GM18867 (cell line): ENCODE measurements at regions not wholly inside any gene's neighbourhood (a gene's known extent, or its start where the extent isn't known, plus 50 kb on each side); places are given as distances from the start of the nearest gene placed in this dataset.

Experiments
- ATAC-seq: cut with Tn5 transposase; IDR thresholded peaks from one replicate; pipeline ENCODE4 v1.9.1; 2021; ENCODE audit warnings: mild to moderate bottlenecking, moderate library complexity; ENCODE audit not compliant: unreplicated experiment

- ATAC-seq, result no peak
These were observed 427.2 kb upstream of the PDE3A start for GRCh38 chr12:19941096-19941495.

GRCh38 chr12:19945559-19946435 lies 422.5 kb upstream of the PDE3A start:
- no peak for ATAC-seq

- no peak for ATAC-seq
These were observed 421.8 kb upstream of the PDE3A start for GRCh38 chr12:19946550-19946949.

GRCh38 chr12:19947344-19947743 lies 421.0 kb upstream of the PDE3A start:
- ATAC-seq, result no peak

- ATAC-seq, result no peak
These were observed 416.7 kb upstream of the PDE3A start for GRCh38 chr12:19951664-19952063.

GRCh38 chr12:19953734-19954133 lies 414.6 kb upstream of the PDE3A start:
- no peak for ATAC-seq

- no peak for ATAC-seq
These were observed 414.2 kb upstream of the PDE3A start for GRCh38 chr12:19954163-19954562.

- ATAC-seq, result no peak
These were observed 410.8 kb upstream of the PDE3A start for GRCh38 chr12:19957308-19958125.

GRCh38 chr12:19958389-19958788 lies 409.9 kb upstream of the PDE3A start:
- no peak for ATAC-seq

- ATAC-seq, result no peak
These were observed 409.0 kb upstream of the PDE3A start for GRCh38 chr12:19959353-19959752.

GRCh38 chr12:19960527-19960926 lies 407.8 kb upstream of the PDE3A start:
- ATAC-seq, result no peak

GRCh38 chr12:19962192-19962591 lies 406.1 kb upstream of the PDE3A start:
- ATAC-seq, result no peak

GRCh38 chr12:19963972-19964371 lies 404.4 kb upstream of the PDE3A start:
- ATAC-seq, result no peak

GRCh38 chr12:19964549-19964948 lies 403.8 kb upstream of the PDE3A start:
- no peak for ATAC-seq

GRCh38 chr12:19965196-19966038 lies 402.9 kb upstream of the PDE3A start:
- no peak for ATAC-seq

- no peak for ATAC-seq
These were observed 401.3 kb upstream of the PDE3A start for GRCh38 chr12:19967001-19967400.

- ATAC-seq, result no peak
These were observed 400.9 kb upstream of the PDE3A start for GRCh38 chr12:19967431-19967830.

GRCh38 chr12:19970116-19970515 lies 398.2 kb upstream of the PDE3A start:
- ATAC-seq, result no peak

- ATAC-seq, result no peak
These were observed 397.5 kb upstream of the PDE3A start for GRCh38 chr12:19970821-19971220.

GRCh38 chr12:19971361-19972280 lies 396.7 kb upstream of the PDE3A start:
- ATAC-seq, result no peak
